Globus pallidus (tissue), 1 donor: ENCODE measurements at regions not wholly inside any gene's neighbourhood (a gene's known extent, or its start where the extent isn't known, plus 50 kb on each side); places are given as distances from the start of the nearest gene placed in this dataset.

Experiments used
- DNase-seq: peaks from one replicate; pipeline ENCODE4 v3.0.0-alpha.2; 2015; ENCODE audit warnings: low spot score

- no peak for DNase-seq
Measured at GRCh38 chr2:64403426-64403825, 50.5 kb upstream of the LGALSL start.

- peak; percentile 70 for DNase-seq
Measured at GRCh38 chr2:64404002-64404731, 49.8 kb upstream of the LGALSL start.
